CD8-positive, alpha-beta memory T cell (primary cell): ENCODE measurements at regions not wholly inside any gene's neighbourhood (a gene's known extent, or its start where the extent isn't known, plus 50 kb on each side); places are given as distances from the start of the nearest gene placed in this dataset.

Experiments
- CTCF ChIA-PET: fragments of 350-600 bp; sonication (Branson Sonifier 250); formaldehyde crosslinking; loops from one replicate; lab custom pipeline; 2021; ENCODE audit warnings: antibody characterized with exemption; lab: Charles Lee
- POLR2A ChIA-PET: fragments of 350-600 bp; sonication (Branson Sonifier 250); formaldehyde crosslinking; loops from one replicate; lab custom pipeline; 2021; ENCODE audit warnings: antibody characterized with exemption; lab: Charles Lee
- DNase-seq, 5 donors: peaks; one replicate each; pipeline versions ENCODE4 v3.0.0 to v3.0.0-alpha.2; 2020 to 2022; ENCODE audit warnings: mixed read lengths in 1 of 5
- H3K27ac ChIP-seq: one replicate; pipeline ENCODE4 v1.7.0; 2013; ENCODE audit warnings: low read depth, mild to moderate bottlenecking, low read length, moderate library complexity
- H3K27me3 ChIP-seq: 2 replicates; pipeline ENCODE4 v1.7.0; 2013; ENCODE audit warnings: low read length, mild to moderate bottlenecking; ENCODE audit not compliant: insufficient read depth, poor library complexity, severe bottlenecking
- H3K36me3 ChIP-seq: 2 replicates; pipeline ENCODE4 v1.7.0; 2013; ENCODE audit warnings: mild to moderate bottlenecking, low read length, moderate library complexity; ENCODE audit not compliant: insufficient read depth
- H3K4me1 ChIP-seq: 2 replicates; pipeline ENCODE4 v1.7.0; 2013; ENCODE audit warnings: mild to moderate bottlenecking, low read length, moderate library complexity; ENCODE audit not compliant: insufficient read depth
- H3K4me3 ChIP-seq: 2 replicates; pipeline ENCODE4 v1.7.0; 2013; ENCODE audit warnings: mild to moderate bottlenecking, low read length
- H3K9me3 ChIP-seq: 2 replicates; pipeline ENCODE4 v1.7.0; 2013; ENCODE audit warnings: mild to moderate bottlenecking, low read length
- H3K27ac Mint-ChIP-seq, 8 donors: one replicate each; pipeline ENCODE4 v1.8.0; 2020 to 2021; ENCODE audit warnings: mixed read lengths in 8 of 8, mild to moderate bottlenecking in 6 of 8, inconsistent platforms in 3 of 8, moderate library complexity in 3 of 8
- H3K27me3 Mint-ChIP-seq, 2 donors: one replicate each; pipeline ENCODE4 v1.8.0; 2020 to 2021; ENCODE audit warnings: mixed read lengths in 2 of 2, mild to moderate bottlenecking in 1 of 2, moderate library complexity in 1 of 2
- H3K36me3 Mint-ChIP-seq, 3 donors: one replicate each; pipeline ENCODE4 v1.8.0; 2020 to 2021; ENCODE audit warnings: mixed read lengths in 3 of 3, inconsistent platforms in 1 of 3, mild to moderate bottlenecking in 1 of 3
- H3K4me1 Mint-ChIP-seq, 3 donors: one replicate each; pipeline ENCODE4 v1.8.0; 2020 to 2021; ENCODE audit warnings: mixed read lengths in 3 of 3, inconsistent platforms in 1 of 3, mild to moderate bottlenecking in 1 of 3
- H3K4me3 Mint-ChIP-seq, 7 donors: one replicate each; pipeline ENCODE4 v1.8.0; 2020 to 2021; ENCODE audit warnings: mixed read lengths in 7 of 7, mild to moderate bottlenecking in 6 of 7, moderate library complexity in 4 of 7, inconsistent platforms in 2 of 7
- H3K9me3 Mint-ChIP-seq, 5 donors: one replicate each; pipeline ENCODE4 v1.8.0; 2020 to 2022; ENCODE audit warnings: mixed read lengths in 5 of 5, mild to moderate bottlenecking in 3 of 5, moderate library complexity in 2 of 5, inconsistent platforms in 1 of 5

DNA sequence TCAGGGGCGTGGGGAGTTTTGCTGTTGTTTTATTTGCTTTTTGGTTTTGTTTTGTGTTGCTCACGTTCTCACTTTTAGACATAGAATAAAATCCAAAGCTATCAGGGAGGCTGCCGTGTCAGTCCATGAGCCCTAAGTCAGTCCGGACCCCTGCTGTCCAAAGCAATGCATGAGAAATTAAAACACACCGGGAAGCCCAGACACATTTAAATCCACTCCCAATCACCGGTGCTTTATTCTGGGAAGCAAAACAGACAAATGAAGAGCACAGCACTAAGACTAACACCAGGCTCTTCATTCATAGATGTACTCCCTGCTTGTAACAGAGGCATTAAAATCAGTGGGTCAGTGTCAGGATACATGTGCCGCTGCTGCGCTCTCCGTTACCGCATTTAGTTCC, 180.9 kb downstream of the IRX2 start:
- ChIA-PET CTCF (no interaction called here), POLR2A (no interaction called here)
- H3K27me3 Mint-ChIP-seq, result no peaks in the 10 kb centered on the region
- H3K36me3 ChIP-seq, result no peaks in the 10 kb centered on the region
- H3K27ac ChIP-seq, result no peak overlapping the region
- no peak for DNase-seq
- no peaks in the 10 kb centered on the region for H3K4me1 ChIP-seq
- H3K4me3 Mint-ChIP-seq, result no peak overlapping the region
- H3K4me3 ChIP-seq, result no peak overlapping the region
- no peaks in the 10 kb centered on the region for H3K27me3 ChIP-seq
- H3K4me1 Mint-ChIP-seq, result no peaks in the 10 kb centered on the region
- no peaks in the 10 kb centered on the region for H3K9me3 ChIP-seq
- H3K9me3 Mint-ChIP-seq, result peaks cover 2 to 7% (median 5%) of the 10 kb centered on the region in 5 donors
- H3K36me3 Mint-ChIP-seq, result no peaks in the 10 kb centered on the region
- peak overlapping the region in 1 of 8 donors; percentile 70 for H3K27ac Mint-ChIP-seq

DNA sequence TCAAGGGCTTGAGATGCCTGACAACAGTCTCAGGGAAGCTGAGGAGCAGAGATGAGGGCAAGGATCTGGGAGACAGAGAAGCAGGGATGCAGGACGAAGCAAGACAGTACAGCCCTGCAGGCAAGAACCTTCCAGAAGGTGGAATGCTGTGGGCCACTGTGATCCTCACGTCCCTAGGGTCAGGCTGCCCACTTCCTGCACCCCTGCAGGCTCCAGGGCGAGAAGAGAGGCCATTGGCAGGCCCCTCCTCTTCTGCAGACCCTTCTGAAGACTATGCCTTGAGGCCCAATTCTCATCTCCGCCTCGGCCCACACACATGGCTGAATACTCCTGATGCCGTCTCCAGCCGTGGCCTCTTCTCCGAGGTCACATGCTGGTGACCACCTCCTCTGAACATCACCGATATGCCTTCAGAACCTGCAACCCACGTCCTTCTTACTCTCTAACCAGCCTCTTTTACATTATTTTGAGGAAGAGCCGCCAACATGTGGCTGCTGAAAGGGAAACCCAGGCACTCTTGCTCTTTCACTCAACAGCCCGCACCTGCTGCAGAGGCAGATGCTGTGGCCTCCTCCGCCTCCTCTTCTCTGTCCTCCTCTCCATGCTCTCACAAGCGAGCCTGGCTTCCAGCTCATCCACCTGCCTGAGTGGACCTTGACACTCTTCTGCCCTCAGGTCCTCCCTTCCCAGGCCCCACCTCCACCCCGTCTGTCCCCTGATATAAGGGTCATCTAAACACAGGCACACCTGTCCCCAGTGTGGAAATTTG, 181.5 kb downstream of the IRX2 start:
- no peak overlapping the region for H3K27ac ChIP-seq
- H3K27me3 ChIP-seq, result no peaks in the 10 kb centered on the region
- H3K4me1 Mint-ChIP-seq, result no peaks in the 10 kb centered on the region
- peaks cover 2 to 7% (median 5%) of the 10 kb centered on the region in 5 donors for H3K9me3 Mint-ChIP-seq
- no peak overlapping the region for H3K4me3 ChIP-seq
- no peaks in the 10 kb centered on the region for H3K36me3 ChIP-seq
- H3K36me3 Mint-ChIP-seq, result no peaks in the 10 kb centered on the region
- H3K27ac Mint-ChIP-seq, result peak overlapping the region in 1 of 8 donors; percentile 70
- ChIA-PET CTCF (no interaction called here), POLR2A (no interaction called here)
- H3K4me1 ChIP-seq, result no peaks in the 10 kb centered on the region
- no peaks in the 10 kb centered on the region for H3K9me3 ChIP-seq
- no peak for DNase-seq
- no peaks in the 10 kb centered on the region for H3K27me3 Mint-ChIP-seq
- H3K4me3 Mint-ChIP-seq, result no peak overlapping the region

DNA sequence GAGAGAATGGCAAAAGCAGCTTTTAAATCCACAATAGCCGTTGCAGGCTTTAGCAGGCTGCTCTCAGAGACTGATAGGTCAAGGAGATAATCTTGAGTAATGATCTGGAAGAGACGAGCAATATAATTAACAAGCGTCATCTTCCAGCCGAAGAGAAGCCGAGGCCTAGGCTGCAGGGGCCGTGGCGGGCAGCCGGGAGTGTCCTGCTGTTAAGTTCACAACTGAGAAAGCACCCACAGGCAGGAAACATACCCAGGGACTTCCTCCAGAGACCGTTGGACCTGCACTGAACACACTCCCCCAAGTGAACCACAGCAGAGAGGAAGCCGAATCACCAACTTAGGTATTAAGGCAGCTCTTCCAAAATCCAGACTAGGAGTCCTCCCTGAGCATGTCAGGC, 182.3 kb downstream of the IRX2 start:
- H3K27me3 Mint-ChIP-seq, result no peaks in the 10 kb centered on the region
- POLR2A ChIA-PET, result no interaction called here

GRCh38 chr5:2566284-2566683, 185.2 kb downstream of the IRX2 start:
- DNase-seq, result no peak
- Histone ChIP-seq H3K27ac (no peak overlapping the region), H3K36me3 (no peaks in the 10 kb centered on the region), H3K4me1 (no peaks in the 10 kb centered on the region), H3K9me3 (no peaks in the 10 kb centered on the region), H3K27me3 (no peaks in the 10 kb centered on the region), H3K4me3 (no peak overlapping the region)
- ChIA-PET CTCF (no interaction called here), POLR2A (no interaction called here)
- Mint-ChIP-seq H3K27me3 (no peaks in the 10 kb centered on the region), H3K9me3 (peaks cover 0 to 11% (median 8%) of the 10 kb centered on the region in 5 donors), H3K36me3 (no peaks in the 10 kb centered on the region), H3K4me3 (no peak overlapping the region), H3K4me1 (no peaks in the 10 kb centered on the region), H3K27ac (no peak overlapping the region)

More for the DNA sequence above, 182.3 kb downstream of the IRX2 start:
- Histone ChIP-seq H3K36me3 (no peaks in the 10 kb centered on the region), H3K4me3 (no peak overlapping the region), H3K27ac (no peak overlapping the region), H3K27me3 (no peaks in the 10 kb centered on the region), H3K9me3 (no peaks in the 10 kb centered on the region), H3K4me1 (no peaks in the 10 kb centered on the region)
- no peaks in the 10 kb centered on the region for H3K36me3 Mint-ChIP-seq
- no peak overlapping the region for H3K4me3 Mint-ChIP-seq
- no peak overlapping the region for H3K27ac Mint-ChIP-seq
- peaks cover 2 to 7% (median 5%) of the 10 kb centered on the region in 5 donors for H3K9me3 Mint-ChIP-seq
- no peak for DNase-seq
- CTCF ChIA-PET, result no interaction called here
- no peaks in the 10 kb centered on the region for H3K4me1 Mint-ChIP-seq

GRCh38 chr5:2565147-2565546, 186.3 kb downstream of the IRX2 start:
- Histone ChIP-seq H3K27ac (no peak overlapping the region), H3K27me3 (no peaks in the 10 kb centered on the region), H3K4me1 (no peaks in the 10 kb centered on the region), H3K9me3 (no peaks in the 10 kb centered on the region), H3K36me3 (no peaks in the 10 kb centered on the region), H3K4me3 (no peak overlapping the region)
- Mint-ChIP-seq H3K27me3 (no peaks in the 10 kb centered on the region), H3K27ac (no peak overlapping the region), H3K4me3 (no peak overlapping the region), H3K36me3 (no peaks in the 10 kb centered on the region), H3K4me1 (no peaks in the 10 kb centered on the region), H3K9me3 (peaks cover 0 to 11% (median 8%) of the 10 kb centered on the region in 5 donors)
- CTCF ChIA-PET, result no interaction called here
- POLR2A ChIA-PET, result no interaction called here
- no peak for DNase-seq

DNA sequence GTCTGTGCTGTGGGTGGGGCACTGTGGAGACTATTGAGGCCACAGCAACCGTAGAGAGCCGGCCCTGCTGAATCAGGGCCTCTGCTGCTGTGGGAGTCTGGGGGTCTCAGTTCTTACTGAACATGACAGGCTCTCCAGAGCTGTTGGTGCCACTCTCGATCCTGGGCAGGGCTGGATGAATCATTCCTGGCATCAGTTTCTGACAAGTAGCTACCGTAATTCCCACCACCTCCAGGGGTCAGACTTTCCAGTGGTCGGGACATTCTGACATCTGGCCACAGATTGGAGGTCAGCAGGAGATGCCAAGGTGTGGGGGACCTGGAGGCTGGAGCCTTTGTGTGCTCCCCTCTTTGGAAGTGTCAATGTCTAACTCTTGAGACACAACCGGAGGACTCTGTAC, 188.4 kb downstream of the IRX2 start:
- Histone ChIP-seq H3K27me3 (no peaks in the 10 kb centered on the region), H3K4me1 (no peaks in the 10 kb centered on the region), H3K27ac (no peak overlapping the region), H3K9me3 (no peaks in the 10 kb centered on the region), H3K4me3 (no peak overlapping the region), H3K36me3 (no peaks in the 10 kb centered on the region)
- DNase-seq, result no peak
- H3K27me3 Mint-ChIP-seq, result no peaks in the 10 kb centered on the region
- H3K36me3 Mint-ChIP-seq, result no peaks in the 10 kb centered on the region
- no peak overlapping the region for H3K27ac Mint-ChIP-seq
- H3K4me3 Mint-ChIP-seq, result no peak overlapping the region
- H3K4me1 Mint-ChIP-seq, result no peaks in the 10 kb centered on the region
- ChIA-PET CTCF (no interaction called here), POLR2A (no interaction called here)
- peaks cover 0 to 10% (median 8%) of the 10 kb centered on the region in 5 donors for H3K9me3 Mint-ChIP-seq

- Mint-ChIP-seq H3K4me1 (no peaks in the 10 kb centered on the region), H3K9me3 (peaks cover 0 to 8% (median 5%) of the 10 kb centered on the region in 5 donors), H3K36me3 (no peaks in the 10 kb centered on the region), H3K27ac (no peak overlapping the region), H3K27me3 (no peaks in the 10 kb centered on the region), H3K4me3 (no peak overlapping the region)
- Histone ChIP-seq H3K4me3 (no peak overlapping the region), H3K9me3 (no peaks in the 10 kb centered on the region), H3K27ac (no peak overlapping the region), H3K36me3 (no peaks in the 10 kb centered on the region), H3K4me1 (no peaks in the 10 kb centered on the region), H3K27me3 (no peaks in the 10 kb centered on the region)
- ChIA-PET CTCF (no interaction called here), POLR2A (no interaction called here)
- DNase-seq, result no peak
These were observed 189.4 kb downstream of the IRX2 start for GRCh38 chr5:2562036-2562435.

GRCh38 chr5:2560435-2560834, 191.0 kb downstream of the IRX2 start:
- no peaks in the 10 kb centered on the region for H3K9me3 ChIP-seq
- H3K4me1 ChIP-seq, result no peaks in the 10 kb centered on the region
- POLR2A ChIA-PET, result no interaction called here
- Mint-ChIP-seq H3K4me3 (no peak overlapping the region), H3K4me1 (no peaks in the 10 kb centered on the region), H3K36me3 (no peaks in the 10 kb centered on the region), H3K9me3 (peaks cover 0 to 8% (median 6%) of the 10 kb centered on the region in 5 donors), H3K27ac (no peak overlapping the region), H3K27me3 (no peaks in the 10 kb centered on the region)
- no peaks in the 10 kb centered on the region for H3K27me3 ChIP-seq
- no peak for DNase-seq
- H3K27ac ChIP-seq, result no peak overlapping the region
- no peak overlapping the region for H3K4me3 ChIP-seq
- H3K36me3 ChIP-seq, result no peaks in the 10 kb centered on the region
- CTCF ChIA-PET, result no interaction called here
